Psoas muscle (tissue), 7 donors: ENCODE measurements at regions not wholly inside any gene's neighbourhood (a gene's known extent, or its start where the extent isn't known, plus 50 kb on each side); places are given as distances from the start of the nearest gene placed in this dataset.
A peak's percentile ranks its signal among the peaks of the same experiment; 100 is the strongest.

ENCODE experiments used
- ATAC-seq, 4 donors: fragments of 200-7000 bp; cut with Tn5 transposase; one replicate each; pipeline ENCODE4 v1.9.1; 2020; ENCODE audit warnings: moderate library complexity in 3 of 4, mild to moderate bottlenecking in 2 of 4
- DNase-seq, 2 donors: peaks; one replicate each; pipeline ENCODE4 v3.0.0-alpha.2; 2020
- H3K27ac ChIP-seq: fragments of 200-600 bp; one replicate; pipeline ENCODE4 v1.8.0; 2022
- H3K27me3 ChIP-seq, 3 donors: fragments of 200-600 bp in 1 of 3; one replicate each; pipeline versions ENCODE4 v1.6.1 to v1.8.0; 2013 to 2022; ENCODE audit warnings: low read length in 2 of 3, mild to moderate bottlenecking in 2 of 3, moderate library complexity in 1 of 3; ENCODE audit not compliant: insufficient read depth in 3 of 3
- H3K36me3 ChIP-seq, 2 donors: fragments of 200-600 bp in 1 of 2; one replicate each; pipeline versions ENCODE4 v1.6.1 to v1.8.0; 2013 to 2022; ENCODE audit warnings: low read depth in 1 of 2, mild to moderate bottlenecking in 1 of 2, moderate library complexity in 1 of 2; ENCODE audit not compliant: insufficient read depth in 1 of 2
- H3K4me1 ChIP-seq: fragments of 200-600 bp; one replicate; pipeline ENCODE4 v1.8.0; 2022
- H3K4me3 ChIP-seq: fragments of 200-600 bp; one replicate; pipeline ENCODE4 v1.8.0; 2022; ENCODE audit warnings: mild to moderate bottlenecking
- H3K9me3 ChIP-seq: fragments of 200-600 bp; one replicate; pipeline ENCODE4 v1.8.0; 2022
- CTCF ChIP-seq: fragments of 200-600 bp; IDR thresholded peaks from one replicate; pipeline ENCODE4 v1.8.0; 2022; ENCODE audit warnings: antibody characterized with exemption
- WGBS, 3 donors: extraction: QIAGEN DNeasy Blood & Tissue Kit; methylation state at CpG; one replicate each; pipeline versions ENCODE4 v1.1.6 to v1.1.7; 2013; 5-methylcytosine and 5-hydroxymethylcytosine counted together
- intact Hi-C, 2 donors: fragments of 100-400 bp; cut with DNase I; formaldehyde crosslinking; loops; one replicate each; pipeline versions ENCODE4 v1.11.0 to v1.14.2; 2022
- donor health status: healthy with polysubstance abuse.
- donor health status: DM: no; HTN: no; CAD: no; lungs with moderate emphysema.
- donor health status: Bipolar disorder and iron deficiency.
- donor health status: healthy.
- donor health status: DM: yes; HTN: yes; CAD: no.
- donor health status: DM: no; HTN: no; CAD: no.
- donor health status: DM: yes; HTN: yes; CAD: no.

- no peaks in the 10 kb centered on the region for H3K9me3 ChIP-seq
- H3K27ac ChIP-seq: no peak overlapping the region
- DNase-seq: no peak
- no peaks in the 10 kb centered on the region for H3K27me3 ChIP-seq
- H3K4me3 ChIP-seq: no peak overlapping the region
- no peaks in the 10 kb centered on the region for H3K36me3 ChIP-seq
- ATAC-seq: no peak
- intact Hi-C loops: no loop called here
- 88 to 94% (median 92%) methylated on average over 3 of the region's 3 CpGs for WGBS, 3 donors
- no peaks in the 10 kb centered on the region for H3K4me1 ChIP-seq
- TF ChIP-seq CTCF: no peak
Observed at GRCh38 chr1:184254849-184255248, 132.0 kb upstream of the C1orf21 start.

GRCh38 chr1:184255560-184255959 lies 131.3 kb upstream of the C1orf21 start:
- no peaks in the 10 kb centered on the region for H3K27me3 ChIP-seq
- H3K9me3 ChIP-seq: no peaks in the 10 kb centered on the region
- ATAC-seq: no peak
- H3K4me3 ChIP-seq: no peak overlapping the region
- DNase-seq: no peak
- intact Hi-C loops: no loop called here
- TF ChIP-seq CTCF: no peak
- H3K36me3 ChIP-seq: no peaks in the 10 kb centered on the region
- H3K4me1 ChIP-seq: no peaks in the 10 kb centered on the region
- no peak overlapping the region for H3K27ac ChIP-seq

GRCh38 chr1:184257873-184258272 lies 129.0 kb upstream of the C1orf21 start:
- intact Hi-C loops: no loop called here
- H3K27me3 ChIP-seq: no peaks in the 10 kb centered on the region
- ATAC-seq: no peak
- no peaks in the 10 kb centered on the region for H3K9me3 ChIP-seq
- no peak for DNase-seq
- H3K36me3 ChIP-seq: no peaks in the 10 kb centered on the region
- no peak for TF ChIP-seq CTCF
- H3K27ac ChIP-seq: peak overlapping the region; percentile 46
- WGBS, 3 donors: 74 to 82% (median 81%) methylated on average over 5 of the region's 5 CpGs
- H3K4me1 ChIP-seq: no peaks in the 10 kb centered on the region
- no peak overlapping the region for H3K4me3 ChIP-seq

- Histone ChIP-seq H3K27ac (peak overlapping the region; percentile 46), H3K4me3 (no peak overlapping the region), H3K4me1 (no peaks in the 10 kb centered on the region), H3K27me3 (no peaks in the 10 kb centered on the region), H3K36me3 (no peaks in the 10 kb centered on the region), H3K9me3 (no peaks in the 10 kb centered on the region)
- intact Hi-C loops: no loop called here
- DNase-seq (no peak), ATAC-seq (no peak)
- TF ChIP-seq CTCF: no peak
- 48 to 66% (median 55%) methylated on average over 3 of the region's 3 CpGs for whole genome bisulfite sequencing, 3 donors
Observed at GRCh38 chr1:184258525-184258924, 128.3 kb upstream of the C1orf21 start.

- no peaks in the 10 kb centered on the region for H3K9me3 ChIP-seq
- 79 to 91% (median 88%) methylated on average over 1 of the region's 1 CpG for WGBS, 3 donors
- peaks cover 8% of the 10 kb centered on the region for H3K4me1 ChIP-seq
- intact Hi-C loops: no loop called here
- DNase-seq (no peak), ATAC-seq (no peak)
- H3K4me3 ChIP-seq: no peak overlapping the region
- no peak for TF ChIP-seq CTCF
- no peaks in the 10 kb centered on the region for H3K36me3 ChIP-seq
- H3K27me3 ChIP-seq: no peaks in the 10 kb centered on the region
- no peak overlapping the region for H3K27ac ChIP-seq
Observed at GRCh38 chr1:184260382-184260781, 126.4 kb upstream of the C1orf21 start.
